ENCODE measurements at regions not wholly inside any gene's neighbourhood (a gene's known extent, or its start where the extent isn't known, plus 50 kb on each side); places are given as distances from the start of the nearest gene placed in this dataset.

GRCh38 chr11:128133501-128133900 is 453.9 kb downstream of the ETS1 start:
- POLR2A ChIA-PET: no interaction called here

GRCh38 chr11:128130052-128130451 is 457.3 kb downstream of the ETS1 start:
- ChIA-PET CTCF (interaction anchor here (1.0 to 9.7 kb wide), 3 partner anchors 28 to 98 kb away, joined by 3 to 60 read pairs (median 3); no protein-coding TSS in a partner anchor), POLR2A (no interaction called here)
- peaks cover 4% of the 10 kb centered on the region for H3F3A ChIP-seq (replicated peaks; ENCODE audit: insufficient read depth)
- H4K20me1 ChIP-seq (ENCODE audit: insufficient read depth): no peaks in the 10 kb centered on the region
- H3K79me2 ChIP-seq (ENCODE audit: insufficient read depth): no peaks in the 10 kb centered on the region
- H3K36me3 ChIP-seq (replicated peaks in 1 of 2; ENCODE audit: control insufficient read depth in 1 of 2, insufficient read depth in 2 of 2, low read length in 1 of 2): no peaks in the 10 kb centered on the region
- H3K9me2 ChIP-seq: no peaks in the 10 kb centered on the region; the same call in 1 of the 2 replicates
- no peak overlapping the region for H3K4me3 ChIP-seq (ENCODE audit: low read depth in 2 of 2, low read length in 1 of 2)
- H3K27ac ChIP-seq (ENCODE audit: low read depth in 2 of 2, low read length in 1 of 2): no peak overlapping the region
- H2AFZ ChIP-seq (ENCODE audit: low read depth): no peak overlapping the region
- DNase-seq: no peak
- TF ChIP-seq ZBTB33 (IDR thresholded peaks at IDR 0.05; ENCODE audit: borderline replicate concordance, low read depth): no peak
- TF ChIP-seq PBX3 (IDR thresholded peaks at IDR 0.05): no peak
- no peak for TF ChIP-seq NFIC (IDR thresholded peaks at IDR 0.05; ENCODE audit: borderline replicate concordance)
- no peak for TF ChIP-seq ELF1 (IDR thresholded peaks at IDR 0.05)
- no peak for TF ChIP-seq MXI1 (IDR thresholded peaks at IDR 0.05; ENCODE audit: low read depth, low read length)
- no peak for TF ChIP-seq RXRA (IDR thresholded peaks at IDR 0.05; ENCODE audit: borderline replicate concordance, low read depth)
- no peak for TF ChIP-seq MAX (IDR thresholded peaks at IDR 0.05; ENCODE audit: low read depth)
- TF ChIP-seq YY1 (IDR thresholded peaks at IDR 0.05; ENCODE audit: low read depth): no peak
- TF ChIP-seq USF1 (IDR thresholded peaks at IDR 0.05; ENCODE audit: borderline replicate concordance, low read depth): no peak
- TF ChIP-seq EZH2phosphoT487 (IDR thresholded peaks at IDR 0.05; ENCODE audit: borderline replicate concordance, low read depth): no peak
- no peak for TF ChIP-seq GABPA (IDR thresholded peaks at IDR 0.05; ENCODE audit: low read depth)
- no peak for TF ChIP-seq RCOR1 (IDR thresholded peaks at IDR 0.05; ENCODE audit: low read length)
- TF ChIP-seq TAF1 (IDR thresholded peaks at IDR 0.05; ENCODE audit: borderline replicate concordance, low read depth, low read length): no peak
- TF ChIP-seq IRF3 (IDR thresholded peaks at IDR 0.05; ENCODE audit: low read depth, low read length): no peak
- no peak for TF ChIP-seq JUND (IDR thresholded peaks at IDR 0.05)
- TF ChIP-seq MEF2A (IDR thresholded peaks at IDR 0.05; ENCODE audit: borderline replicate concordance, low read depth): no peak
- H3K27me3 ChIP-seq (ENCODE audit: insufficient read depth): no peaks in the 10 kb centered on the region
- H3K4me1 ChIP-seq (ENCODE audit: control insufficient read depth in 1 of 2, insufficient read depth in 2 of 2, low read depth in 1 of 2, low read length in 1 of 2): peaks cover 0 to 12% of the 10 kb centered on the region in 2 experiments; a peak in 2 of 4 replicates
- no peaks in the 10 kb centered on the region for H3K9me3 ChIP-seq
- H3K4me2 ChIP-seq: no peak overlapping the region
- no peak overlapping the region for H3K9ac ChIP-seq

More at GRCh38 chr11:128133501-128133900, 453.9 kb downstream of the ETS1 start:
- no peaks in the 10 kb centered on the region for H3K27me3 ChIP-seq (ENCODE audit: insufficient read depth)
- no peak overlapping the region for H3K9ac ChIP-seq
- H3K27ac ChIP-seq (ENCODE audit: low read depth in 2 of 2, low read length in 1 of 2): no peak overlapping the region; a peak in 1 of 4 replicates
- H3F3A ChIP-seq (replicated peaks; ENCODE audit: insufficient read depth): peaks cover 4% of the 10 kb centered on the region
- H3K36me3 ChIP-seq (replicated peaks in 1 of 2; ENCODE audit: control insufficient read depth in 1 of 2, insufficient read depth in 2 of 2, low read length in 1 of 2): no peaks in the 10 kb centered on the region
- H3K4me2 ChIP-seq: no peak overlapping the region
- TF ChIP-seq RAD21 (IDR thresholded peaks at IDR 0.05; ENCODE audit: low read length): peak; percentile 36; the same call in 1 of the 2 replicates
- no peak for TF ChIP-seq NFIC (IDR thresholded peaks at IDR 0.05; ENCODE audit: borderline replicate concordance)
- TF ChIP-seq EP300 (IDR thresholded peaks at IDR 0.05; ENCODE audit: borderline replicate concordance in 1 of 2, low read depth in 1 of 2, low read length in 1 of 2): peak in 1 of 2 experiments; percentile 55; a peak in 1 of 4 replicates
- H3K9me3 ChIP-seq: no peaks in the 10 kb centered on the region
- CTCF ChIA-PET: interaction anchor here (1.2 to 9.7 kb wide), 3 partner anchors 14 to 104 kb away, joined by 5 to 60 read pairs (median 5); no protein-coding TSS in a partner anchor
- H2AFZ ChIP-seq (ENCODE audit: low read depth): no peak overlapping the region
- 53% methylated on average over 3 of the region's 3 CpGs for WGBS (ENCODE audit: low lambda C conversion rate)
- no peaks in the 10 kb centered on the region for H3K9me2 ChIP-seq
- no peaks in the 10 kb centered on the region for H3K79me2 ChIP-seq (ENCODE audit: insufficient read depth)
- no peaks in the 10 kb centered on the region for H4K20me1 ChIP-seq (ENCODE audit: insufficient read depth)
- no peak overlapping the region for H3K4me3 ChIP-seq (ENCODE audit: low read depth in 2 of 2, low read length in 1 of 2)
- no peak for DNase-seq
- H3K4me1 ChIP-seq (ENCODE audit: control insufficient read depth in 1 of 2, insufficient read depth in 2 of 2, low read depth in 1 of 2, low read length in 1 of 2): peaks cover 0 to 12% of the 10 kb centered on the region in 2 experiments; a peak in 2 of 4 replicates

Measured in SK-N-SH (cell line).